ENCODE measurements at regions not wholly inside any gene's neighbourhood (a gene's known extent, or its start where the extent isn't known, plus 50 kb on each side); places are given as distances from the start of the nearest gene placed in this dataset.

DNA sequence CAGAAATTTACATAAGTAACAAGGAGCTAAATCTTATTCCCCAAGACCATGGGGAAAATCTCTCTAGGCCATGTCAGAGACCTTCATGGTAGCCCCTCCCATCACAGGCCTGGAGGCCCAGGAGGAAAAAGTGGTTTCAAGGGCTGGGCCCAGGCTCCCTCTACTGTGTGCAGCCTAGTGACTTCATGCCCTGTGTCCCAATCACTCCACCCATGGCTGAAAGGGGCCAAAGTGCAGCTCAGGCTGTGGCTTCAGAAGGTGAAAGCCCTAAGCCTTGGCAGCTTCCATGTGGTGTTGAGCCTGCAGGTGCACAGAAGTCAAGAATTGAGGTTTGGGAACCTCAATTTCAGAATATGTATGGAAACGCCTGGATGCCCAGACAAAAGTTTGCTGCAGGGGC, 1612.7 kb upstream of the SLC39A10 start:
- TF ChIP-seq, protein P1, sequence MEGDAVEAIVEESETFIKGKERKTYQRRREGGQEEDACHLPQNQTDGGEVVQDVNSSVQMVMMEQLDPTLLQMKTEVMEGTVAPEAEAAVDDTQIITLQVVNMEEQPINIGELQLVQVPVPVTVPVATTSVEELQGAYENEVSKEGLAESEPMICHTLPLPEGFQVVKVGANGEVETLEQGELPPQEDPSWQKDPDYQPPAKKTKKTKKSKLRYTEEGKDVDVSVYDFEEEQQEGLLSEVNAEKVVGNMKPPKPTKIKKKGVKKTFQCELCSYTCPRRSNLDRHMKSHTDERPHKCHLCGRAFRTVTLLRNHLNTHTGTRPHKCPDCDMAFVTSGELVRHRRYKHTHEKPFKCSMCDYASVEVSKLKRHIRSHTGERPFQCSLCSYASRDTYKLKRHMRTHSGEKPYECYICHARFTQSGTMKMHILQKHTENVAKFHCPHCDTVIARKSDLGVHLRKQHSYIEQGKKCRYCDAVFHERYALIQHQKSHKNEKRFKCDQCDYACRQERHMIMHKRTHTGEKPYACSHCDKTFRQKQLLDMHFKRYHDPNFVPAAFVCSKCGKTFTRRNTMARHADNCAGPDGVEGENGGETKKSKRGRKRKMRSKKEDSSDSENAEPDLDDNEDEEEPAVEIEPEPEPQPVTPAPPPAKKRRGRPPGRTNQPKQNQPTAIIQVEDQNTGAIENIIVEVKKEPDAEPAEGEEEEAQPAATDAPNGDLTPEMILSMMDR (conservative IDR thresholded peaks at IDR 0.05; ENCODE audit: low read length) = no peak
- no peak for TF ChIP-seq EZH2phosphoT487 (IDR thresholded peaks at IDR 0.05; ENCODE audit: borderline replicate concordance)
